H1 (cell line): ENCODE measurements at regions not wholly inside any gene's neighbourhood (a gene's known extent, or its start where the extent isn't known, plus 50 kb on each side); places are given as distances from the start of the nearest gene placed in this dataset.

Source experiments
- CTCF ChIA-PET: fragments of 300-600 bp; sonication (Branson Sonifier 250); formaldehyde crosslinking; loops from one replicate; lab custom pipeline; 2021; ENCODE audit not compliant: partially characterized antibody; lab: Charles Lee
- POLR2A ChIA-PET: fragments of 300-600 bp; sonication (Branson Sonifier 250); formaldehyde crosslinking; loops from one replicate; lab custom pipeline; 2021; ENCODE audit warnings: inconsistent platforms; ENCODE audit not compliant: partially characterized antibody; lab: Charles Lee
- DNase-seq, 2 experiments: peaks; one replicate each; pipeline versions ENCODE4 v3.0.0 to v3.0.0-alpha.2; 2010 to 2022; ENCODE audit warnings: low spot score in 2 of 2, low read depth in 1 of 2, mixed read lengths in 1 of 2
- FAIRE-seq: peaks from 2 replicates; lab custom pipeline; 2011; peaks lifted over from hg19 to GRCh38; lab: Jason Lieb, UNC
- H2AFZ ChIP-seq: 2 replicates; pipeline ENCODE4 v1.8.1; 2012; ENCODE audit warnings: low read length, inconsistent platforms
- H2AK5ac ChIP-seq: 2 replicates; pipeline ENCODE4 v1.6.1; 2013; ENCODE audit warnings: low read depth, low read length
- H2BK120ac ChIP-seq: replicated peaks from 2 replicates; pipeline ENCODE3; 2013; ENCODE audit warnings: low read depth, low read length, inconsistent platforms
- H2BK12ac ChIP-seq: 2 replicates; pipeline ENCODE4 v1.6.1; 2013; ENCODE audit warnings: low read depth, low read length
- H2BK15ac ChIP-seq: 2 replicates; pipeline ENCODE4 v1.6.1; 2013; ENCODE audit warnings: low read length
- H2BK20ac ChIP-seq: 2 replicates; pipeline ENCODE4 v1.6.1; 2013; ENCODE audit warnings: low read length
- H2BK5ac ChIP-seq: 2 replicates; pipeline ENCODE4 v1.6.1; 2013; ENCODE audit warnings: low read depth, low read length
- H3K14ac ChIP-seq: 2 replicates; pipeline ENCODE4 v1.6.1; 2013; ENCODE audit warnings: inconsistent platforms; ENCODE audit not compliant: insufficient read length
- H3K18ac ChIP-seq: 2 replicates; pipeline ENCODE4 v1.6.1; 2013; ENCODE audit warnings: low read length; ENCODE audit errors: extremely low read depth
- H3K23ac ChIP-seq: 2 replicates; pipeline ENCODE4 v1.6.1; 2013; ENCODE audit warnings: inconsistent platforms; ENCODE audit not compliant: insufficient read length
- H3K23me2 ChIP-seq: 2 replicates; pipeline ENCODE4 v1.6.1; 2013; ENCODE audit warnings: low read depth, low read length
- H3K27ac ChIP-seq: 2 replicates; pipeline ENCODE4 v1.6.1; 2011; ENCODE audit warnings: low read depth, low read length, inconsistent platforms
- H3K27me3 ChIP-seq, 4 experiments: replicated peaks in 1 of 4; 1 replicate in 1 of 4; 2 replicates in 3 of 4; pipeline versions ENCODE4 v1.6.1 to v1.8.1; 2011 to 2013; ENCODE audit warnings: low read length in 3 of 4, mild to moderate bottlenecking in 3 of 4, inconsistent platforms in 2 of 4, mixed read lengths in 2 of 4, moderate library complexity in 1 of 4; ENCODE audit not compliant: control insufficient read depth in 3 of 4, insufficient read depth in 3 of 4; ENCODE audit errors: extremely low read depth in 1 of 4
- H3K36me3 ChIP-seq, 4 experiments: 2 replicates each; pipeline versions ENCODE4 v1.6.1 to v1.8.1; 2011 to 2013; ENCODE audit warnings: mild to moderate bottlenecking in 4 of 4, low read length in 3 of 4, moderate library complexity in 2 of 4, control low read depth in 1 of 4, inconsistent platforms in 1 of 4; ENCODE audit not compliant: insufficient read depth in 4 of 4, control insufficient read depth in 2 of 4
- H3K4ac ChIP-seq: replicated peaks from 2 replicates; pipeline ENCODE3; 2013; ENCODE audit warnings: low read length, low read depth, mixed read lengths, inconsistent platforms; ENCODE audit not compliant: insufficient read length
- H3K4me1 ChIP-seq, 4 experiments: replicated peaks in 1 of 4; 1 replicate in 1 of 4; 2 replicates in 3 of 4; pipeline versions ENCODE4 v1.6.1 to v1.8.1; 2011 to 2013; ENCODE audit warnings: low read length in 3 of 4, inconsistent platforms in 2 of 4, mixed read lengths in 1 of 4; ENCODE audit not compliant: insufficient read depth in 4 of 4, control insufficient read depth in 3 of 4
- H3K4me2 ChIP-seq, 2 experiments: 2 replicates each; pipeline versions ENCODE4 v1.6.1 to v1.8.1; 2011 to 2013; ENCODE audit warnings: low read depth in 2 of 2, low read length in 2 of 2, control low read depth in 1 of 2, inconsistent platforms in 1 of 2, mild to moderate bottlenecking in 1 of 2; ENCODE audit not compliant: insufficient read depth in 1 of 2
- H3K4me3 ChIP-seq, 4 experiments: fragments of 200-600, 300-600 bp in 1 of 4; sonication (generic), shearing (Covaris generic), sonication (Bioruptor Twin) in 1 of 4; 2 replicates each; pipeline versions ENCODE4 v1.5.1 to v1.8.1; 2011 to 2016; ENCODE audit warnings: low read length in 4 of 4, low read depth in 3 of 4, control low read depth in 2 of 4, inconsistent platforms in 2 of 4, mild to moderate bottlenecking in 2 of 4, mixed read lengths in 1 of 4, moderate library complexity in 1 of 4; ENCODE audit not compliant: insufficient read depth in 2 of 4; ENCODE audit errors: extremely low read depth in 1 of 4
- H3K56ac ChIP-seq: replicated peaks from 2 replicates; pipeline ENCODE3; 2013; ENCODE audit warnings: low read depth, mild to moderate bottlenecking, mixed read lengths, low read length, inconsistent platforms; ENCODE audit not compliant: insufficient read length
- H3K79me1 ChIP-seq: 2 replicates; pipeline ENCODE4 v1.6.1; 2013; ENCODE audit warnings: low read depth, low read length, control low read depth
- H3K79me2 ChIP-seq, 2 experiments: 2 replicates each; pipeline versions ENCODE4 v1.6.1 to v1.8.1; 2012 to 2013; ENCODE audit warnings: low read length in 2 of 2, mild to moderate bottlenecking in 2 of 2, inconsistent platforms in 1 of 2; ENCODE audit not compliant: insufficient read depth in 2 of 2, control insufficient read depth in 1 of 2
- H3K9ac ChIP-seq, 4 experiments: replicated peaks in 1 of 4; 1 replicate in 1 of 4; 2 replicates in 3 of 4; pipeline versions ENCODE4 v1.6.1 to v1.8.1; 2011 to 2013; ENCODE audit warnings: low read depth in 3 of 4, low read length in 3 of 4, control low read depth in 2 of 4, mild to moderate bottlenecking in 2 of 4, moderate library complexity in 2 of 4, inconsistent platforms in 1 of 4; ENCODE audit errors: extremely low read depth in 1 of 4
- H3K9me3 ChIP-seq, 2 experiments: 2 replicates each; pipeline versions ENCODE4 v1.6.1 to v1.8.1; 2012 to 2013; ENCODE audit warnings: mild to moderate bottlenecking in 2 of 2, moderate library complexity in 2 of 2, control low read depth in 1 of 2, inconsistent platforms in 1 of 2, low read depth in 1 of 2, low read length in 1 of 2, mixed read lengths in 1 of 2; ENCODE audit not compliant: insufficient read depth in 2 of 2
- H4K20me1 ChIP-seq, 2 experiments: replicated peaks in 1 of 2; 2 replicates each; pipeline versions ENCODE3 to v1.8.1; 2011 to 2013; ENCODE audit warnings: inconsistent platforms in 2 of 2, low read length in 2 of 2, mild to moderate bottlenecking in 1 of 2; ENCODE audit not compliant: insufficient read depth in 2 of 2, control insufficient read depth in 1 of 2
- H4K5ac ChIP-seq: 2 replicates; pipeline ENCODE4 v1.6.1; 2013; ENCODE audit warnings: low read length, low read depth, mixed read lengths, inconsistent platforms; ENCODE audit not compliant: insufficient read length
- H4K8ac ChIP-seq: 2 replicates; pipeline ENCODE4 v1.8.0; 2013; ENCODE audit warnings: mild to moderate bottlenecking, moderate library complexity, low read length, inconsistent platforms; ENCODE audit not compliant: insufficient read depth; ENCODE audit errors: extremely low read depth
- H4K91ac ChIP-seq: replicated peaks from 2 replicates; pipeline ENCODE3; 2013; ENCODE audit warnings: low read length, mixed read lengths, inconsistent platforms; ENCODE audit not compliant: insufficient read length
- BACH1 ChIP-seq: IDR thresholded peaks from 2 replicates; pipeline ENCODE4 v1.6.1; 2012; ENCODE audit warnings: low read length, improper control_type of control experiment
- EZH2 ChIP-seq: fragments of 200-600 bp; sonication (generic); IDR thresholded peaks from 2 replicates; pipeline ENCODE4 v1.7.1; 2012; ENCODE audit warnings: low read depth, mild to moderate bottlenecking, moderate library complexity, low read length, inconsistent platforms; ENCODE audit not compliant: severe bottlenecking
- FOSL1 ChIP-seq: IDR thresholded peaks from 2 replicates; pipeline ENCODE4 v1.6.1; 2011; ENCODE audit warnings: mild to moderate bottlenecking, low read depth, low read length, moderate library complexity; ENCODE audit not compliant: insufficient read depth
- RBBP5 ChIP-seq: IDR thresholded peaks from 2 replicates; pipeline ENCODE4 v1.7.1; 2012; ENCODE audit warnings: low read depth, mild to moderate bottlenecking, inconsistent platforms, low read length, moderate library complexity, borderline replicate concordance
- SIN3A ChIP-seq, 2 experiments: IDR thresholded peaks in 1 of 2; conservative IDR thresholded peaks in 1 of 2; 2 replicates each; pipeline ENCODE4 v1.6.1; 2011 to 2012; ENCODE audit warnings: low read length in 2 of 2, improper control_type of control experiment in 1 of 2, low read depth in 1 of 2, mild to moderate bottlenecking in 1 of 2
- TAF1 ChIP-seq: IDR thresholded peaks from 2 replicates; pipeline ENCODE4 v1.6.1; 2011; ENCODE audit warnings: mild to moderate bottlenecking, low read depth, low read length
- TCF12 ChIP-seq: IDR thresholded peaks from 2 replicates; pipeline ENCODE4 v1.6.1; 2011; ENCODE audit warnings: low read depth, mild to moderate bottlenecking, low read length
- ZNF274 ChIP-seq: IDR thresholded peaks from 2 replicates; pipeline ENCODE4 v1.7.0; 2012; ENCODE audit warnings: low read length, borderline replicate concordance; ENCODE audit errors: extremely low read depth
- WGBS, 2 experiments: shearing (Covaris generic) in 1 of 2; methylation state at CpG; one replicate each; pipeline versions ENCODE4 v1.1.6 to v1.1.7; 2013 to 2015; ENCODE audit warnings: low lambda C conversion rate in 2 of 2, mixed read lengths in 2 of 2, inconsistent platforms in 1 of 2, low coverage in 1 of 2, missing lambda C conversion rate in 1 of 2; ENCODE audit not compliant: insufficient replicate concordance in 2 of 2, insufficient coverage in 1 of 2, insufficient read length in 1 of 2; ENCODE audit errors: extremely low coverage in 1 of 2, missing lambda C conversion rate in 1 of 2; 5-methylcytosine and 5-hydroxymethylcytosine counted together
- TF ChIP-seq, protein P1 (sequence below): IDR thresholded peaks from 2 replicates; pipeline ENCODE4 v1.6.1; 2012; ENCODE audit warnings: inconsistent platforms

DNA sequence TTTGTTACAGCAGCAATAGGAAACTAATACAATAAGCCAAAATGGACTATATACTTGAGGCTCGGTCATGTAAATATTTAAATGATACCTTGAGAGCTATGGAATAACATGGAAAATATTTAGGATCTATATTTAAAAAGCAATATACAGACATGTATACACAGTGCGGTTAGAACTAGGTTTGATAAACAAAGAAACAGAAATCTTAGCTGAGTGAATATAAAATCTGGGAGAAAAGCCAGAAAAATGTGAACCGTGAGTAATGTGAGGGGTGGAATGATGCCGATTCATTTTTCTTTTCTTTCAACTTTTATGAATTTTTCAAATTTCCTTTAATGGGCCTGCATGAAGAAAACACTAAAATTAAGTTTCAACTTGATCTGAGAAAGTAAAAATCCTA is 104.1 kb downstream of the ATXN3L start:
- FAIRE-seq, result no peak
- H3K27ac ChIP-seq, result no peak overlapping the region
- H3K36me3 ChIP-seq, result no peaks in the 10 kb centered on the region
- H2BK12ac ChIP-seq, result no peak overlapping the region
- H2BK5ac ChIP-seq, result no peak overlapping the region
- no peak overlapping the region for H2BK120ac ChIP-seq
- TF ChIP-seq RBBP5 (no peak), TCF12 (no peak), TAF1 (no peak), ZNF274 (no peak), FOSL1 (no peak), EZH2 (no peak), SIN3A (conservative IDR thresholded peaks at IDR 0.05 in 1 of 2, IDR thresholded peaks at IDR 0.05 in 1 of 2; ENCODE audit: low read depth in 1 of 2, low read length in 2 of 2) (no peak), BACH1 (no peak)
- TF ChIP-seq, protein P1, sequence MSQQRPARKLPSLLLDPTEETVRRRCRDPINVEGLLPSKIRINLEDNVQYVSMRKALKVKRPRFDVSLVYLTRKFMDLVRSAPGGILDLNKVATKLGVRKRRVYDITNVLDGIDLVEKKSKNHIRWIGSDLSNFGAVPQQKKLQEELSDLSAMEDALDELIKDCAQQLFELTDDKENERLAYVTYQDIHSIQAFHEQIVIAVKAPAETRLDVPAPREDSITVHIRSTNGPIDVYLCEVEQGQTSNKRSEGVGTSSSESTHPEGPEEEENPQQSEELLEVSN, result no peak
- H4K20me1 ChIP-seq, result no peaks in the 10 kb centered on the region
- no peaks in the 10 kb centered on the region for H3K79me1 ChIP-seq
- 90% methylated on average over 4 of the region's 4 CpGs; no CpG with 5 or more reads in 1 of the 2 experiments for WGBS, 2 experiments
- H3K9ac ChIP-seq, result no peak overlapping the region
- H3K9me3 ChIP-seq, result no peaks in the 10 kb centered on the region
- H4K8ac ChIP-seq, result no peak overlapping the region
- no peaks in the 10 kb centered on the region for H3K27me3 ChIP-seq
- H3K4me1 ChIP-seq, result peaks cover 0 to 4% (median under 1%) of the 10 kb centered on the region in 4 experiments; a peak in 2 of 7 replicates
- no peak overlapping the region for H2AFZ ChIP-seq
- ChIA-PET POLR2A (interaction anchor here (0.6 to 1.2 kb wide), 2 partner anchors 14 to 56 kb away, joined by 3 to 4 read pairs; no protein-coding TSS in a partner anchor), CTCF (no interaction called here)
- no peak overlapping the region for H3K23ac ChIP-seq
- H3K4me3 ChIP-seq, result no peak overlapping the region
- H3K18ac ChIP-seq, result no peak overlapping the region
- no peak overlapping the region for H2AK5ac ChIP-seq
- no peak overlapping the region for H2BK20ac ChIP-seq
- H3K4ac ChIP-seq, result no peak overlapping the region
- no peak overlapping the region for H2BK15ac ChIP-seq
- DNase-seq, result no peak
- H4K91ac ChIP-seq, result no peak overlapping the region
- H3K4me2 ChIP-seq, result no peak overlapping the region
- H3K79me2 ChIP-seq, result no peaks in the 10 kb centered on the region
- no peak overlapping the region for H3K14ac ChIP-seq
- no peak overlapping the region for H4K5ac ChIP-seq
- no peaks in the 10 kb centered on the region for H3K23me2 ChIP-seq
- no peak overlapping the region for H3K56ac ChIP-seq
